ENCODE measurements at regions not wholly inside any gene's neighbourhood (a gene's known extent, or its start where the extent isn't known, plus 50 kb on each side); places are given as distances from the start of the nearest gene placed in this dataset.
A peak's percentile ranks its signal among the peaks of the same experiment; 100 is the strongest.

- peak; percentile 3 for DNase-seq (ENCODE audit: low read depth)
- no peak for TF ChIP-seq CTCF (IDR thresholded peaks at IDR 0.05; ENCODE audit: insufficient read depth, low read depth, low read length, missing control alignments)
- H3K4me3 ChIP-seq (ENCODE audit: low read length), result no peak overlapping the region
Observed at GRCh38 chr10:43854007-43854406, 205.3 kb upstream of the ZNF32 start.

GRCh38 chr10:43853369-43853768 is 204.7 kb upstream of the ZNF32 start:
- H3K4me3 ChIP-seq (ENCODE audit: low read length), result no peak overlapping the region
- no peak for DNase-seq (ENCODE audit: low read depth)
- TF ChIP-seq CTCF (IDR thresholded peaks at IDR 0.05; ENCODE audit: insufficient read depth, low read depth, low read length, missing control alignments), result no peak

GRCh38 chr10:43852644-43853214 is 204.0 kb upstream of the ZNF32 start:
- no peak for DNase-seq (ENCODE audit: low read depth)
- no peak for TF ChIP-seq CTCF (IDR thresholded peaks at IDR 0.05; ENCODE audit: insufficient read depth, low read depth, low read length, missing control alignments)
- H3K4me3 ChIP-seq (ENCODE audit: low read length), result no peak overlapping the region

GRCh38 chr10:43852149-43852548 is 203.5 kb upstream of the ZNF32 start:
- H3K4me3 ChIP-seq (ENCODE audit: low read length), result no peak overlapping the region
- DNase-seq (ENCODE audit: low read depth), result no peak
- no peak for TF ChIP-seq CTCF (IDR thresholded peaks at IDR 0.05; ENCODE audit: insufficient read depth, low read depth, low read length, missing control alignments)

- no peak overlapping the region for H3K4me3 ChIP-seq (ENCODE audit: low read length)
- no peak for TF ChIP-seq CTCF (IDR thresholded peaks at IDR 0.05; ENCODE audit: insufficient read depth, low read depth, low read length, missing control alignments)
- no peak for DNase-seq (ENCODE audit: low read depth)
Observed at GRCh38 chr10:43851030-43851429, 202.3 kb upstream of the ZNF32 start.

GRCh38 chr10:43849551-43849950 is 200.9 kb upstream of the ZNF32 start:
- no peak for DNase-seq (ENCODE audit: low read depth)
- TF ChIP-seq CTCF (IDR thresholded peaks at IDR 0.05; ENCODE audit: insufficient read depth, low read depth, low read length, missing control alignments), result no peak
- H3K4me3 ChIP-seq (ENCODE audit: low read length), result no peak overlapping the region

GRCh38 chr10:43846968-43847367 is 198.3 kb upstream of the ZNF32 start:
- no peak for TF ChIP-seq CTCF (IDR thresholded peaks at IDR 0.05; ENCODE audit: insufficient read depth, low read depth, low read length, missing control alignments)

More at GRCh38 chr10:43846968-43847367, 198.3 kb upstream of the ZNF32 start:
- no peak overlapping the region for H3K4me3 ChIP-seq (ENCODE audit: low read length)
- DNase-seq (ENCODE audit: low read depth), result no peak

Data from epithelial cell of esophagus (primary cell).